ENCODE measurements at regions not wholly inside any gene's neighbourhood (a gene's known extent, or its start where the extent isn't known, plus 50 kb on each side); places are given as distances from the start of the nearest gene placed in this dataset.

- H3K4me3 ChIP-seq (ENCODE audit: low read depth, low read length), result no peak overlapping the region
These were observed 348.8 kb upstream of the DAB1 start for GRCh38 chr1:57772580-57773195.

- no peak overlapping the region for H3K4me3 ChIP-seq (ENCODE audit: low read depth, low read length)
These were observed 346.9 kb upstream of the DAB1 start for GRCh38 chr1:57770772-57771171.

DNA sequence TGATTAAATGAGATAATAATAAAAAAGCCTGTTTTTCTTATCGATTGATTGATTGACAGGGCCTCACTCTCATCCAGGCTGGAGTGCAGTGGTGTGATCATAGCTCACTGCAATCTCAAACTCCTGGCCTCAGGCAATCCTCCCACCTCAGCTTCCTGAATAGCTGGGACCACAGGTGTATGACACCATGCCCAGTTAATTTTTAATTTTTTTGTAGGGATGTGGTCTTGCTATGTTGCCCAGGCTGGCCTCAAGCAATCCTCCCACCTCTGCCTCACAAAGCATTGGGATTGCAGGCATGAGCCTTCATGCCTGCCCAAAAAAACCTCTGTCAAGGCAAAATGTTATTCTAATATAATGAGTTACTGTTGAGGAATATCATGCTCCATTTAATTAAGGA, 346.4 kb upstream of the DAB1 start:
- no peak overlapping the region for H3K4me3 ChIP-seq (ENCODE audit: low read depth, low read length)

DNA sequence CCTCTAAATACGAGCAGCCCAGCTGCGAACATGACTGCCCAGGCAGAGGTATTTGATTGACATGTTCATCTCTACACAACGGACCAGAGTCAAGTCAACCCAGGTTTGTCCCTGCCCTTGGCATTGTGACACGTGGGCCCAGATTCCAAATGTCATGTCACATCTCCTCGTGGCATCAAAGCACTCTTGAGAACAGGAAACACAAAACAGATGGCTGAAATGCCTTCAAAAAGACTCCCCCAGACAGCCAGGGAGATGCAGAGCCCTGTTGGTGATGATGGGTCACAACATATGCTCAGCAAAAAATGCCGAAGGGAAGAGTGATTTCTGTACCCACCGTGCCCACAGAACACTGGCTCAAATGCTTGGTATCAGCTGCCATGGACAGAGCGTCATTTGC, 337.8 kb upstream of the DAB1 start:
- H3K4me3 ChIP-seq (ENCODE audit: low read depth, low read length), result no peak overlapping the region

- no peak overlapping the region for H3K4me3 ChIP-seq (ENCODE audit: low read depth, low read length)
These were observed 329.0 kb upstream of the DAB1 start for GRCh38 chr1:57752843-57753242.

DNA sequence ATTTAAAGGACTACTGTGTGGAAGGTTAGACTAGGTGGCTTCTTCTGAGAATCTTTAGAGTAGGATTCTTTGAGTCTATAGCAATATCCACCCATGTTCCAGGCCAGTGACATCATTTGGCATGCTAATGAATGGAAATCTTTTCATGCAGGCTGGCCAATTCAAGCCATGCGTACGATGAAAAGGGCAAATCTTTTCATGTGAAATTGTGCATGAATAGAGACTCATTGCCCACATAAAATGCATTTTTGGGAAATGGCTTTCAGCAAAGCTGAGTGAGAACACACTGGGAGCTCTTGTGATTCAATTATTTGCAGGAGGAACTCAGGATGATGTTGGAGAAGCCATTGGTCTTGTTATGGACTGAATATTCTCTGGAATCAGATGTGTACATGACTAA, 324.9 kb upstream of the DAB1 start:
- H3K4me3 ChIP-seq (ENCODE audit: low read depth, low read length), result no peak overlapping the region

DNA sequence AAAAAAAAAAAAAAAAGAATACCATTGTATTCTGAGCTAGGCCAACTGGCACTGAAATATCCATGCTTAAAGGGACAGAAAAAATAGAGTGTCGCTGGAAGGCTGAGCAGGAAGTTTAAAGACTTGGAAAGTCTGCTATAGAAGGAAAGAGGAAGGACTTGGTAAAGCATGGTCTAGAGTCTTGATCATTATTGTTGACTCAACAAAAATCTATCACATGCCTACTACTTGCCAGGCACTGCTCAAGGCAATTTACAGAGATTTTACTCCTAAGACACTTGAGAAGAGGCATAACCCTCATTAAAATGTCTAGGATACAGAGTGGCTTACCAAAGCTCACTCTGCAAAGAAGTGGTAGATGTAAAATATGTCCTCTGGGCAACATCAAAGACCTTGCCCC, 324.0 kb upstream of the DAB1 start:
- no peak overlapping the region for H3K4me3 ChIP-seq (ENCODE audit: low read depth, low read length)

DNA sequence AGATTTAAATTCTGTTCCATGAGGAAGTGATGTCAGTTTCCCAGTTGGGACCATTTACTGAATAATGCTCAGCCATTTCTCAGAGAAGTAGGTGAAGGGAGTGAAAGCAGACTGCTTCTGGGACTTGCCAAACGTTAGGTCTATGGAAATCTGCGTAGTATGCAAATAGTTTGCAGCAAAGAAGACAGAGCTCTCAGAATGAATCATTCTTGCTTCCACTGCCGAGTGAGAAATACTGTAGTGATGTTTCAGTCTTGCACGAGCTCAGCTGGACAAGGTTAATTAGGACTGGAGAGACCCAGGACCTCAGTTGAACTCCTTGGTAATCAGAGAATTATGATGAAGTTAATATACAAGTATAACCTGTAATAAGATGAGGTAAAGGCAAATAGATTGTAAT, 317.7 kb upstream of the DAB1 start:
- H3K4me3 ChIP-seq (ENCODE audit: low read depth, low read length), result no peak overlapping the region

DNA sequence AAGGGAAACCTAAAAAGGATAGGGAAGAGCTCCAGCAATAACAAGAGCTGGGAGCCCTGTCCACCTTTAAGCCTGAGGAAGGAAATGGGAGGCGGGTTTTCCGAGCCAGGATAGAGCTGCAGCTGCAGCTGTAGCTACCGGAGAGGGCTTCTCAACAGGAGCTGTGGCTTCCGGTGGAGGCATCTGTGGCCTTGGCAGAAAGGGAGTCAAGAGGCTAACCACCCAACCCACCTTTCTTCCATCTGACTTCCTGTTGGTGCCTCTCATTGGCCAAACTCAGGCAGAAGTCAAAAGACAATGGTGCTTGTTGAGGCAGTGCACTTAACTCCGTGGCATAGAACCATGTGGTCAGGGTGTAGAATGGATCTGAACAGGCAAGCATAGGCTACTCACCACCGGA, 313.1 kb upstream of the DAB1 start:
- no peak overlapping the region for H3K4me3 ChIP-seq (ENCODE audit: low read depth, low read length)

- H3K4me3 ChIP-seq (ENCODE audit: low read depth, low read length), result no peak overlapping the region
These were observed 305.3 kb upstream of the DAB1 start for GRCh38 chr1:57729181-57729580.

- H3K4me3 ChIP-seq (ENCODE audit: low read depth, low read length), result no peak overlapping the region
These were observed 303.3 kb upstream of the DAB1 start for GRCh38 chr1:57727121-57727520.

DNA sequence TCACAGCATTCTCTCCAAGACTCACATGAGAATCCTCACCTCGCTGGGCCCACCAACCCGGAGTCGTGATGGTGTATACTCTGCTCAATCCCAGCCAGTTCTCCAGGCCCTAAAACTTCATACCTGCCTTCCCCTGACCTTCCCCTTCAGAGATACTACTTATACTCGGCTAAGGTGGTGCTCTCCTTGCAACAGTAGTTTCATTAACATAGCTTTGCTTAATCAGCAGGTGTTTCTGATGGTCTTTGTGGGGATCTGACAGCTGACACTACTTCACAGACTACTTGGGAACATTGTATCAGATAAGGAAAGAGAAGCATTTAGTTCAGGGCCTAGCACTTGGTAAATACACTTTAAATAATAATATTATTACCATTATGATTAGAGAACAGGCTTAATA, 301.5 kb upstream of the DAB1 start:
- no peak overlapping the region for H3K4me3 ChIP-seq (ENCODE audit: low read depth, low read length)

GRCh38 chr1:57724535-57724934, 300.7 kb upstream of the DAB1 start:
- no peak overlapping the region for H3K4me3 ChIP-seq (ENCODE audit: low read depth, low read length)

- H3K4me3 ChIP-seq (ENCODE audit: low read depth, low read length), result no peak overlapping the region
These were observed 298.6 kb upstream of the DAB1 start for GRCh38 chr1:57722285-57722978.

DNA sequence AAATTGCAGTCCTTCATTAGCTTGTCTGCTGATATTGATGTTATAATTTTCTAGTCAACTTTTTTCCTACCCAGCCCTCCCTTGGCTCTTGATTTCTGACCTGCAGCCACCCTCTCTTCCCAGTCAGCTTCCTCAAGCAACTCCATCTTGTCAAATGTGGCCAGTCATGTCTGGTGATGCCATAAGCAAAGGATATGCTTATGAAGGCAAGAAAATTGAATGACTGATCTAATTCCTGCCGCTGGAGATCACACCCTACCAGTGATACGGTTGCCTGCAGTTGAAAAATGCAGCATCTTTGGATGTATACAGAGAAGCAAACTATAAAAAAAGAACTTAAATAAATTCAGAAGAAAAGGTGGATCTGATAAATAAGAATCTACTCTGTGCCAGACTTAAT, 297.1 kb upstream of the DAB1 start:
- H3K4me3 ChIP-seq (ENCODE audit: low read depth, low read length), result no peak overlapping the region

DNA sequence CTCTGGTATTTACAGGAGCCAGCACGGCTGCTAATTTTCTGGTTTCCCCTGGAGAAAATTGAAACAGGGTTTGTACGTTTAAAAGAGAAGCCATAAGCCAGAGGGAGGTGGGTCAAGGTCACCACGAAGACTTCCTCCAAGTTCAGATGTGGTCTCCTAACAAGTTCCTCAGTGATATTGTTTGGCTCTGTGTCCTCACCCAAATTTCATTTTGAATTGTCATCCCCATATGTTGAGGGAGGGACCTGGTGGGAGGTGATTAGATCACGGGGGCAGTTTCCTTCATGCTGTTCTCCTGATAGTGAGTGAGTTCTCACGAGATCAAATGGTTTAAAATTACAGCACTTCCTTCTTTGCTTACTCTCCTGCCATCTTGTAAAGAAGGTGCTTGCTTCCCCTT, 295.4 kb upstream of the DAB1 start:
- H3K4me3 ChIP-seq (ENCODE audit: low read depth, low read length), result no peak overlapping the region

DNA sequence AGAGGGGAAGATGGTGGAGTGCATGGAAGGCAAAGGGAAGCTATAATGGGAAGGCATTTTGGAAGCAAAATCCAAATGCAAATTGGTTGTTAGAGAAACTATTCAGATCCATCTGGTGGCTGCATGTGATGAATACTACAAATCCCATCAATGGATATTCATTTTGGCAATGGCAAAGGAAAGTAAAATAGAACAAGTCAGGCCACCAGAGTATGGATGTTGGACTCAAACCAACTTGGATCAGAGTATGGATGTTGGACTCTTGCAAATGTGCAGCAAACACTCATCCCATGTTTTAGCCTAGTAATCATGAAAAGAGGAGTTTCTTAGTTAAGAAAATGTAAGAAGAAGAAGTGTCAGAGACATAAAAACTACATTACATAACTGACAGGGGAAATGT, 289.6 kb upstream of the DAB1 start:
- H3K4me3 ChIP-seq (ENCODE audit: low read depth, low read length), result no peak overlapping the region

- no peak overlapping the region for H3K4me3 ChIP-seq (ENCODE audit: low read depth, low read length)
These were observed 289.0 kb upstream of the DAB1 start for GRCh38 chr1:57712846-57713245.

DNA sequence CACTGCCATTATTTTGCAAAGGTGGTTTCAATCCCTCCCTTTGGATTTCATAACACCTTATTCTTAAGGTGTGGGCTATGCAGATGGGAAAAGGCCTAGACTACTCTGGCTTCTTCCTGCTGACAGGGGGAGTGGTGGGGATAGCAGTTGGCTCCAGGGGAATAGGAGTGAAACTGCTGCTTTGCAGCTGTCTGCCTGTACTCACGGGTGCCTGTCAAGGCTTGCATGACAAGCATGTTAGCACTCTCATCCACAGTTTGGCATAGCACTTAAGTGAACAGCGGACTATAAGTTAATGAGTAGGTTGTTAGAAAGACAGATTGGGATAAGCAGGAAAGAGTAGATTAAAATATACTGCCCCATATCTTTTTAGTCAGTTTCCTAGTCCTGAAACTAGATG, 287.5 kb upstream of the DAB1 start:
- no peak overlapping the region for H3K4me3 ChIP-seq (ENCODE audit: low read depth, low read length)

- H3K4me3 ChIP-seq (ENCODE audit: low read depth, low read length), result no peak overlapping the region
These were observed 283.8 kb upstream of the DAB1 start for GRCh38 chr1:57707631-57708030.

DNA sequence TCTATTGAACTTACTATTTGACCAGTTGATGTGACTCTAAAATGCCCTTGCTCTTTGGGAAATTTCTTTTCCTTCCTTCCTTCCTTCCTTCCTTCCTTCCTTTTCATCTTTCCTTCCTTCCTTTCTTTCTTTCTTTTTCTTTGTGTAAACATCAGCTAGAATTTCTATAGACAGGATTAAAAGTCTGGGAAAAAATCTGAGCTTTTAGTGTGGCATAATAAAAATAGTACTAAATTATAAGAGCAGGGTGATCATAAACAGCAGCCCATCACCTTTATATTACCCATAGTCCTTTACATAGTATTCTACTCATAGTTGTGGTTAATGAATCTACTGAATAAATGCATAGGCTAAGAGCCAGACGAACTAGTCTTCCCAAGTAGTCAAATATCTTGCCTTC, 281.0 kb upstream of the DAB1 start:
- H3K4me3 ChIP-seq (ENCODE audit: low read depth, low read length), result no peak overlapping the region

GRCh38 chr1:57704231-57704630, 280.4 kb upstream of the DAB1 start:
- H3K4me3 ChIP-seq (ENCODE audit: low read depth, low read length), result no peak overlapping the region

DNA sequence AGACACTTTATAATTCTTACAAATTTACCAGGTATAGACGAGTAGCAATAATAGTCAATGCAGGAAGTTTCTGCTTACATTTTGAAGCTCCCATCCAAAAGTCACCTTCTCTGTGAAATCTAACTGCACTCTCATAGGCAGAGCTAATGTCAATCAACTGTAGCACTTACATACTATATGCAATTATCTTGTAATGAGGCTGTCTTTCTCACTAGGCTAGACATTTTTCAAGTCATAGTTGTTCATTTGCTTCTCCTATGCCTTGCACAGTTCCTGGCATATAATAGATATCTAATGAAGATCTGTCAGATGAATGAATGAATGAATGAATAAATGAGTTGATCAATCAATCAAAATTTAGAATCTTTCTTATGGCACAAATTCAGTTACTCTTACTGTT, 273.0 kb upstream of the DAB1 start:
- no peak overlapping the region for H3K4me3 ChIP-seq (ENCODE audit: low read depth, low read length)

Data from iPS-11a (cell line).